ENCODE measurements at regions not wholly inside any gene's neighbourhood (a gene's known extent, or its start where the extent isn't known, plus 50 kb on each side); places are given as distances from the start of the nearest gene placed in this dataset.

DNA sequence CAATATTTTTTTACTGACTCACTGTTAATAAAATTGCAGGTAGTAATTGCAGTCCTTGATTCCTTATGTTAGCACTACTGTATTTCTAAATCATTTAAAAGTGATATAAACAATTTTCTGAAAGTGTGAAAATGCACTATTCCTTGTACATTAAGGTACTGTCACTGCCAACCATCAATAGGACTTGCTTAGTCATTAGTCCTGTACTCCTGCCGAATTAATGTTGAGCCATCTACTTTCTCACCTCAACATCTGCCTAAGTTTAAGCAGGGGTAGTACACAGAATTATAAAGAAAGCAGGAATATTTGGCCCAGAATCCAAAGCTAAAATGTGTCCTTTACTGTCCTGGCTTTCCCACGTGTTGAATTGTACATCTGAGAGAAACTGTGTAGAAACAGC lies 87.0 kb upstream of the TRPC3 start:
- no peak for DNase-seq (ENCODE audit: low spot score)

DNA sequence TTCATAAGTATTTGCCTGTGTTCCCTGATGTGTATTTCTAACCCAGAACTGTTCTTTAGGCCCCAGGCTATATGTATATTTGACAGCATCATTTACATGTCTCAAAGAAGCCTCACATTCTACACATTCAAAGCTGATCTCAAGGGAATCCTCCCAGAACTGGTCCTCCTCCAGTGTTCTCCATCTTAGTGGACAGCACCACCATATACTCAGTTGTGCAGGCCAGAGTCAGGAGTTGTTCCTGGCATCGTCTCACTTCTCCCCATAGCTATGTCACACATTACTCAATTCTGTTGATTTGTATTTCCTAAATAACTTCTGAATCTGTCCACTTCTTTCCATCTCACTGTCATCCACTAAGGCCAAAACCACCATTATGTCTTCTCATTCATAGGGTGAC lies 82.8 kb upstream of the TRPC3 start:
- DNase-seq (ENCODE audit: low spot score): no peak

DNA sequence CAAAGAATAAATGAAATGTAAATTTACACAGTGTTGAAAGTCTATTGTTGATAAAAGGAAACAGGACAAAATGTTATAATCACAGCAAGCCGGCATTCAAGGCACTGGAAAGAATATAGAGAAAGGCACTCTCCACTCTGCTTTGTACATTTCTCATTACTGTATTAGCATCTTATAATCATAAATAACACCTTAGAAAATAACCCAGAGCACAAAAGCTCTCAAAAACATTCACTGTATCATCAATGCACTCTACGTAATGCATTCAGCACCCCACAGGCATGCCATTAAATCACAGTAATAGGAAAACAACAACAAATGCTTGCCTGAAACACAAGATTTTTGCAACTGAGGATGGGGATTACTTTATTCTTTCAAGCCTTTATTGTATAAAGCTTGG lies 75.3 kb upstream of the TRPC3 start:
- DNase-seq (ENCODE audit: low spot score): no peak

DNA sequence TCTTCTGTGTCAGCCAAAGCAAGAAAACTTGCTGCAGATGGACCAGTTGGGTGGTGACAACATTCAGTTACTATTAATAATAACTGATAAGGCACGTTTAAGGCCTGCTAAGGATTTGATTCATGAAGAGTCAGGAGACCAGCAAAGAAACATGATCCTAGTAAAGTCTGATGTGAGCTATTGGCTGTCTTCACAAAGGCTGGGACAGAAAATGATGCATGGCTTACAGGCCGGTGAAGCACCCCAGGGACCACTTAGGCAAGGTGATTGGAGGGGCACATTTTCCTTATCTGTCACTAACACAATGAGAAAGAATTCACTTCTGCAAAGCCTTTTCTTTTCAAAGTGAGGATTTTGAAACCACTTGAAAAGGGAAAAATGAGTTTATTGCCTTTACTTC lies 65.4 kb upstream of the TRPC3 start:
- DNase-seq (ENCODE audit: low spot score): no peak

DNA sequence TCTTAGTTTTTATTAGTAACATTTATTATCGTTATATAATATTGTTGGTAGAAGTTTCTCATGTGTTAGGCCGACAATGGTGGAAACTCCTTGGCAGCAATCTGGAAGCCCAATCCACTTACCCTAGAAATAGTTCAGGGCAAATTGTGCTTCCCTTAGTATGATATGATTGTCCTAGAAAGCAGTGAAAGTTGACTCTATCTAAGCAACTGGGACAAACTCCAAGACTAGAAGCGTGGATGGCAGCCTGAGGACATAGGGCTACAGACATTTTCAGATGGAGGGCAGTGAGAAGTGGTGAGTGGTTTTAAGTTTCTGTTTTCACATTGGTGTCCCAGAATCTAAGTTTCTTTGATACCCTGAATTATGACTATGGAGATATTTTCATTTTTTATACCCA lies 63.3 kb upstream of the TRPC3 start:
- no peak for DNase-seq (ENCODE audit: low spot score)

DNA sequence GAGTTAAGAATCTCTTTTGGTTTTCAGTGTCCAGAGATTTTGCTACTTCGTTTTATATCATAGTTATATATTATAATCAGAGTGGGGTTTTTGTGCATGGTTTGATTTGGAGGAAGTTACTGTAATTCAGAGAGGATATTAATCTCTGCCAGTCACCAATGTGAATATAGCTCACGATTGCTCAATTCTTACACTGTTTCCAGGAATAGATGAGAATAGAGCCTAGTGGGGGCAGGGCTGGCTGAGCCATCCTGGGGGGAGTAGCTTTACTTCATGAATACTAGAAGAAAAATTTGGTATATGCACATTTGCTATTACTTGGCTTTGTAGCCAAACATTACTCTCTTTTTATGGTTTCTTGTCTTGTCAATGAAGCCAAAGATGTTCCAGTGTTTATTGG lies 60.9 kb upstream of the TRPC3 start:
- DNase-seq (ENCODE audit: low spot score): no peak

DNA sequence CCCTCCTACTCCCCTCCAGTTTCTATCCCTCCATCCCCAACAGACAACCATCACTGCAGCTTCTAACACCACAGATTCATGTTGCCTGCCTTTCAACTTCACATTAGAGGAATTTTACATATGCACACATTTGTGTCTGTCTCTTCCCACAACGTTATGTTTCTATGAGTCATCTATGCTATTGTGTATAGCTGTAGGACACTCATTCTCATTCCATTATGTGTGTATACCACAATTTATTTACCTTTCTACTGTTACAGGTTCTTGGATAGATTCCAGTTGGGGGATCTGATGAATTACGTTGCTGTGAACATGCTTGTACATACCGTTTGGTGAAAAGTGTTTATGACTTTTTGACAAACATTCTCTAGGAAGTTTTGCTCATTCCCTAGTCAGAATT lies 58.8 kb upstream of the TRPC3 start:
- DNase-seq (ENCODE audit: low spot score): no peak

DNA sequence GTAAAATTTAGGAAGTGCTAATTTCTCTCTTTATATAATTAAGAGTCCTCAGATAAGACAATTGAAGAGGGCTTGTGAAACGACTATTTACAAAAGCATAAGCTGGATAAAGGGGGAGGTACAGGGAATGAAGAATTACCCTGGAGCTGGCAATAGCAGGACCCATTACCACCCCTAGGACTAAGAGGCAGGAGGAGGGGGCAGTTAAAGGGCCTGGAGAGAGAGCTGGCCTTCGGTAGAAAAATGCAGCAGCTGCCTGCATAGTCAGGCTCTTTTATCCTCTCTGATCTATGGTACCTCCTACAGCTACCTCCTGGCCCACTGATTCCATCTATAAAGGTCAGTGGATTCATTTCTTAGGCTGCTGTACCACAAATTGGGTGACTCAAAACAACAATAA lies 57.7 kb upstream of the TRPC3 start:
- no peak for DNase-seq (ENCODE audit: low spot score)

DNA sequence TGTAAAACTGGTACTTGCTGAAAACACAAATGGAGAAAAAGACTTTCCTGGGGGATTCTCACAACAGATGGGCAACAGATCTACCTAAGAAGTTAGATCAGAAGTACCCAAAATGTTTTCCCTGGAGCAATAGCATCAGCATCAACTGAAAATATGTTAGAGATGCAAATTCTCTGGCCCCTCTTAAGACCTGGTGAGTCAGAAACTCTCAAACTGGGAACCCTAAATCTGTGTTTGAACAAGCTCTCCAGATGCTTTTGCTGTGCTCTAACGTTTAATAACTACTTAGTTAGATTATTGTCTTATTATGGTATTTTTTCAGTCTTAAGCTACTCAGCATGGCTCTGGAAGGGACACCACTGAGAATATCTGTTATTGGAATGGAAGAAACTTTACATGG lies 55.2 kb upstream of the TRPC3 start:
- DNase-seq (ENCODE audit: low spot score): no peak

DNA sequence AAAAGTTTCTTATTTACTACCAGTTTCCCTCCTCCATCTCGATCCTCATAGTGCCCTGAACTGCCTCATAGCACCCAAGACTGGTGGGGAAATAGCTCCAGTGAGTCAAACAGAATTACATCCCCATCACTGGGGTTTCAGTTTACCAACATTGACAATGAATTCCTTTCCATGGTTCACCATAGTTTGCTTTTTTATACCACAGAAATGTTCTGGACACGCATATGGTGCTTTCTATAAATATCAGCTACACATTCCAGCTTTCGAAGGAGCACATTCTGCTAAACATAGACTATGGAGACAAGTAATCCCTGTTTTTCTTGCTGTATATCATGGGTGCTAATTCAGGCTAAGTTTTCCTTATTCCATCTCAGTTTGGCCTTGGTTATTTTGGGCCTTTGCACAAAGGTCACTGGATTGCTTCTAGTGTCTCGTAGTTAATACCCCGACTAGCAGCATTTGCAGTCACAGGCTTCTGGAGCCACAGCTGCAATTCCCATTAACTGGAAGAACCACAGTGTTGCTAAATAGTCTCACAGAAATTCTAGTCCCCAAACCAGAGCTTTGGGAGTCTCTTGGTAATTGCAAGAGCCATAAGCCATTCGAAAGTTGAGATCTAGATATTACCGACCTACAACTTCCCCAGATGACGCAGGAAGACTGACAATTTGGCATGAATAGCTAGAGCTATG lies 53.4 kb upstream of the TRPC3 start:
- no peak for DNase-seq (ENCODE audit: low spot score)

DNA sequence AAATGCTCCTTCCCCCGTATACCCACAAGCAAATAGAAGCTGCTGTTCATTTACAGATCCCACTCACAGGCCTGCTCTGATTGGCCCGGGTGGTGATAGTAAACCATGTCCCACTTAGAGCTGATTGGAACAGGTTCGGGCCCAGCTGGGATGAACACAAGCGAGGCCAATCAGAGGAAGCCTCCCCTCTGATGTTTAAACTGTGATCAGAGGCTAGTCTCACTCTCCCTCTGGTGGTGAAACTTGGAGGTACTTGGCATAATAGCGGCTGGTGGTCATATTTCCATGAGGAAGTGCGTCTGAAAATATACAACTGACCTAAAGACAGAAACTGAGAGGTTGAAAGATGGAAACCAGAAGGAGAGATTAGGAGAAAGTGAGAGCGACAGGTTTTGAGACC lies 51.5 kb upstream of the TRPC3 start:
- DNase-seq (ENCODE audit: low spot score): peak; percentile 28
